Activated T-cell treated with anti-CD3 and anti-CD28 coated beads for 24 hours (primary cell): ENCODE measurements at regions not wholly inside any gene's neighbourhood (a gene's known extent, or its start where the extent isn't known, plus 50 kb on each side); places are given as distances from the start of the nearest gene placed in this dataset.
A peak's percentile ranks its signal among the peaks of the same experiment; 100 is the strongest.

Experiments
- DNase-seq: peaks from one replicate; pipeline ENCODE4 v3.0.0-alpha.2; 2020; ENCODE audit warnings: low read depth

DNA sequence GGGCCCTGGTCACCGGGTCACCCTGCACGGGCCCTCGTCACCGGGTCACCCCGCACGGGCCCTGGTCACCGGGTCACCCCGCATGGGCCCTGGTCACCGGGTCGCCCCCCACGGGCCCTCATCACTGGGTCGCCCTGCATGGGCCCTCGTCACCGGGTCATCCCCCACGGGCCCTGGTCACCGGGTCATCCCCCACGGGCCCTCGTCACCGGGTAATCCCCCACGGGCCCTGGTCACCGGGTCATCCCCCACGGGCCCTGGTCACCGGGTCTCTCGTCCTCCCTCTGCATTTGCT, 77.6 kb downstream of the RIPK4 start:
- no peak for DNase-seq

DNA sequence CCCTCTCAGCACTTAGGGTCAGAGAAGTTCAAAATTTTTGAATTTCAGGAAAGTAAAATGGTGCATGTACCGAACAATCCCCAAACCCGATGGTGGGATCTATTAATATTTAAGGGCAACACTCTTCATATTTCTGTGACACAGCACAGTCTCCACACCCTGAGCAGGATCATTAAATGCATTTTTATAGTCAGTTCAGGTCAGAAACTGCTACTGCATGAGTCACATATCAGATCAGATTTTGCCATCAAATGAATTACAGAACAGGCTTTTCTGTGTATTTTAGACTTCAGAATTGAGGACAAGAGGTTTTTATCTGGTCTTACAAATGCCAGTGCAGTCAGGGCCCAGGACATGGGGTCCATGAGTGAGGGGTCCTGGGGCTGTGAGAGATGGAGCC, 79.2 kb downstream of the RIPK4 start:
- DNase-seq: no peak

DNA sequence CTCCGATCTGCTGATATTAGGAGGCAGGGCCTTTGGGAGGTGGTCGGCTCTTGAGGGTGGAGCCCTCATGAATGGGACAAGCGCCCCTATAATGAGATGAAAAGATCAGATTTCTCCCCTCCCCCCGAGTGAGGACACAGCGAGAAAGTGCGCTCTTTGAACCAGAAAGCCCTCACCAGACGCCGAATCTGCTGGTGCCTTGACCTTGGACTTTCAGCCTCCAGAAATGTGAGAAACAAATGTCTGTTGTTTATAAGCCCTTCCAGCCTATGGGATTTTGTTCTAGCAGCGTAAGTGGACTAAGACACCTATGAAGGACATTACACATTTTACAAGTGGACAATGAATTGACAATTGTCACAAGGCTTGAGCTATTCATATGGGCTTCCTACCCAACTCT, 80.2 kb downstream of the RIPK4 start:
- DNase-seq: no peak

DNA sequence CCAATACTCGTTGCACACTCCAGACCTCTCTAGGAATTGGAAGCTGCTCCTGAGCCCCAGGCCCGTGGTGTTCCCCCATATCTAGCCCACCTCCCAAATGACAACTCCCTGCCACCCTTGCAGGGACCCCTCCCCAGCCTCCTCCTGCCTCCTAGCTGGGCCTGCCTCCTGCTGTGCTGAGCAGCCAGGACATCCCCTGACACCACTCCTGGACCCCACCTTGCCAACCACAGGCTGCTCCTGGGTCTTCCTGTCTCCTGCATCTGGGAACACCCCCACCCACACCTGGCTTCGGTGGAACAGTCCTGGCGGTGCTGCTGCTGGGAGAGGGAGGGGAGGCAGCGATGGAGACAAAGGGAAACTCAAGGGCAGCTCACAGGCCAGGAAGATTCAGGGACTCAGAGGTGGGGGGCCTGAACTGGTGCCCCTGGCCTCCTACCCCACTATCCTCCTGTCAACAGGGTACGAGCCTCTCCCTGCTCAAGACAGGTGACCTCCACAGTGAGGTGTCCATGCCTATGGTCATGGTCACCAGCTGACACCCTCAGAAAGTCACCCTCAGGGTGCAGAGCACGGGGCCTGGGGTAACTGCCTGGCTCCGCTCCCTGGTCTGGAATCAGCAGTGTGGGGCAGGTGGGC, 81.2 kb downstream of the RIPK4 start:
- DNase-seq: no peak

DNA sequence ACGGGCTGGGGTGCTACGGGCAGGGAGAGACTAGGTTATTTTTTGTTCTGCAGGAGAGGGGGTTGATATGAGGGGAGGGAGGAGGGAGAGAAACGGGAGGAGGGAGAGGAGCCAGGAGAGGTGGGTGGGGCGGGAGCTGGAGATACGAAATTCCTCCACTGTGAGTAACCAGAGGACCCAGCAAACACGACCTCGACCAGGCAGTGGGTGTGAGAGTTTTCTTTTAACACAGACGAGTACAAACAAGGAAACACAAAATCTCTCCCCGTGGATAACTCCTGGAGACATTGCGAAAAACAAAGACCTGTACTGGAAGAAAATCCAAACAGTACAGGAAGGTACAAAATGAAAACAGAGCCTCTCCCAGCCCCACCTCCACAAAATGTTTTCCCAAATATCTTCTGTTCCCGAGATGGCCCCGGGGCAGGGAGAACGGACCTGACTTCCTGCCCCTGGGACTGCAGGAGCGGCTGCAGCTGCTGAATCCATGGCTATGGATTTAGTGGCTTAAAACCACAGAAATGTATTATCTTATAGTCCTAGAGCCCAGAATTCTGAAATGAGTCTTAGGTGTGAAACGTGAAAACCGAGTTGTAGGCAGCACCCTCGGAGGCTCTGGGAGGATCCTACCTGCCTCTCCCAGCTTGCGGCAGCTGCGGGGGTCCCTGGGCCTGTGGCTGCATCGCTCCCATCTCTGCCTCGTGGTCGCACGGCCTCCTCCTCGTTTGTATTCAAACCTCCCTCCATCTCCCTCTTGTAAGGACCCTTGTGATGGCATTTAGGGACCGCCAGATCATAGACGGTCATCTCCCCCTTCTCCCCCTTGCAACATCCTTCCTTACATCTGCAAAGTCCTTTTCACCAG, 82.2 kb downstream of the RIPK4 start:
- no peak for DNase-seq

DNA sequence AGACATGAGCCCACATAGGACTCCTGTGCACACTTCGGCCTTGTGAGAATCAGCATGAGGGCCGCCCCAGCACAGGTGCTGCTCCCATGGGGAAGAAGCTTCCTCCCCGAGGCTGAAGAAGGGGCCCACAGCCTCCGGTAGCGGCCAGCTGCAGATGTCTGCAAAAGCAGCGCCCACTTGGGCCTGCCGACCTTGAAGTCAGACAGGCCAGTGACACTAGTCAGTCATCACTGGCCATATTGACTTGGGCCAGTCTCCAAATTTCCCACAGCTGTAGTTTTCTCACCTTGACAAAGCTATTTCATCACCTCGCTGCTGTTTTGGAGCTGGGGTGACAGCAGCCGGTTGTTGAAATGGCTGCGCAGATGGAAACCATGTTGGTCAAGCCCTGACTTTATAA, 83.0 kb downstream of the RIPK4 start:
- no peak for DNase-seq

DNA sequence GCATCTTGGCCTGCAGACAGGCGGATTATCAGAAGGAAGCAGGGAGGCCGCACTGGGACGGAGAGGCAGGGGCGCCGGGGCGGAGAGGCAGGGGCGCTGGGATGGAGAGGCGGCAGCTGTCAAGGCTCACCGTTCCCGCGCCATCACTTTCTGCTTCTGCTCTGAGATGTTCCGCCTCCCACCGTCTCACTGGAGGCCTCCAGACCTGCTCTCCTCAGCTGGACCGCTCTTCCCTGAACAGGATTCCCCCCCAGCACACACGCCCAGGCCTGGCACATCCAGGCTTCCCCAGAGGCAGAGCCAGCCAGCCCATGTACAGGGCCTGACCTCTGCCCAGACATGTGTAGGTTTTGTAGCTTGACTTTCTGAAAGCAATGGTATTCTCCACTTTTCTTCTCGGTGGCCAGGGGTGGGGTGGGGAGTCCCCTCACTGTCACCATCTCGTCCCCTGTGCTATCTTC, 84.1 kb downstream of the RIPK4 start:
- no peak for DNase-seq

DNA sequence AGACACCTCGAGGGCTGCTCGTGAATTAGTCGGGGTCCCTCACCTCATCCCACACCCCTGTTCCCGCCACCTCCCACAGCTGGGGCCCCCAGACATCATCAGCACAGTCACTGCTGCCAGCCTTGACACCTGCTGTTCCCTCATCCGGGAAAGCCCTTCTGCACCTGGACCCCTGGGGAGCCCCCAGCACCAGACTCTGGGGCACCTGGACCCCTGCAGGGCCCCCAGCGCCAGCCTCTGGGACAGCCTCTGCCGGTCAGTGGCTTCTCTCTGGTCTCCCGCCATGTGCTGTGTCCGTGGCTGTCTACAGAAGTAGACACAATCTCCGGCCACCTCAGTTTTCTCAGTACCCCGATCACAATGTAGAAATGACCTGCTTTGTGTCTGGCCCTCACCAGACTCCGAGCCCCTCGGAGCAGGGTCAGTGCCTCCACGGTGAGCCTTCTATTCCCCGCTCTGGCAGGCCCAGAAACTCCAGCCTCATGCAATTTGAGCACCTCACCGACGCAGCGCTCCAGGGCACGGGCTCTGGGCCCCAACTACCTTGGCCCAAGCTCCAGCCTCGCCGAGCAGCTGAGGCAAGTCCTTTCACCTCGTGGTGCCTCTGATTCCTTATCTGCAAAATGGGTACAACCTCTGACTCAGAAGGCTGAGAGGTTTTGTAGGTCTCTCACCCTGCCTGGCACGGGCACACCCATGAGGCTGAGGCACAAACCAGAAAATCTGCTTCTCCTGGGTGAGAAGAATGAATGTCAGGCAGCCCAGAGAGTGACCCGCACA, 84.7 kb downstream of the RIPK4 start:
- DNase-seq: no peak

DNA sequence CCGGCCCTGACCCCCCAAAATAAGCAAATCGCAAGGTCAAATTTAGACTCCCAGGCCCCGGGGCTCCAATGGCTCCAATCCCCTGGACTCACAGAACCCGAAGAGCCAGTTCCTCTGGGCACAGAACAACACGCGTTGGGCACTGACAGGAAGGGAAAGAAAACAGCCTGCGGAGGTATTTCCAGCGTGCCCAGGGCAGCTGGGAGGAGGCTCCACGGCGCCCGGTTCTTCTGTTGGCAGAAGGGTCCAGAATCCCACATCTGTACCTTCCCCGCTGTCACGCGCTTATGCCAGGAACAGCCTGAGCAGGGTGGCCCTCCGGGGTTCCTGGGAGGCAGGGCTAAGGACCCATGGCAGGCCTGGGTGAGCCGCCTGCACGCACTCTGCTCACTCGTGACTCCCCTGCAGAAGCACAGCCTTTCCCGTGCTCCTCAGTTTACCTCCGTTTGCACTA, 85.5 kb downstream of the RIPK4 start:
- DNase-seq: no peak

DNA sequence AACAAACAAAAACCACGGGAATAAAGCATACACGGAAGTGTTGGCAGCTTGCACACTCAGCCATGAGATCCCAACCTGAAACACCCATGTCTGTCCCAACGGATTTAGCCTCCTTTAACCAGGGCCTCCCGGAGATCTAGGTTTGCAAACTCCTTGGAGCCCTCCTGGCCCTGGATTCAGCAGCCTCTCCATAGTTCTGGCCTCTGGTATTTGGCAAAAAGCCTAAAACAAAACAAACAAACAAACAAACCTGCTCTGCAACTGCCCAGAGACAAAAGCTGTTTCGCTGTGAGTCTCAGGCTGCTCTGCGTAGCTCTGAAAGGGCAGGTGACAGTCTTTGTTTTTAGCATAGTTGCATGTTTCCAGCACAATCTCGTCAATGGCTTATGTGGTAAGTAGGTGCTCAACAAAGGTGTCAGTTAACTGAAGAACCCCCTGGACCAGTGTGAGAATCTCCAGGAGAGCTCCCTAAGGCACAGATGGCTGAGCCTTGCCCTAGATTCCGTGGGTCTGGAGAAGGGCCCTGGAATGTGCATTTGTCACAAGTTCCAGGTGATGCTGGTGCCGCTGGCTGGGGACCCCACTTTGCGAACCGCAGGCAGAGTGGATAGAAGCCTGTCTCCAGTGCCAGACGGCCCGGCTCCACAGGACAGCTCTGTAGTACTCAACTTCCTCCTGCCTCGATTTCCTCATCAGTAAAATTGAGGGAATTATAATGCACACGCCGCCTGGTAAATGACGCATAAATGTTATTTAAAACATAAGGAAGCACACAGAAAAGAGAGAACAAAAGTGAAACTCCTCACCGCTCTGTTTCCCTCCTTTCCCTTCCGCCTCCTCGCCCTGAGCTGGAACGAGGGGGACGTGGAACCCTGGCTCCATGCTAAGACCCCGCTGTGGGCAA, 86.2 kb downstream of the RIPK4 start:
- DNase-seq: no peak

DNA sequence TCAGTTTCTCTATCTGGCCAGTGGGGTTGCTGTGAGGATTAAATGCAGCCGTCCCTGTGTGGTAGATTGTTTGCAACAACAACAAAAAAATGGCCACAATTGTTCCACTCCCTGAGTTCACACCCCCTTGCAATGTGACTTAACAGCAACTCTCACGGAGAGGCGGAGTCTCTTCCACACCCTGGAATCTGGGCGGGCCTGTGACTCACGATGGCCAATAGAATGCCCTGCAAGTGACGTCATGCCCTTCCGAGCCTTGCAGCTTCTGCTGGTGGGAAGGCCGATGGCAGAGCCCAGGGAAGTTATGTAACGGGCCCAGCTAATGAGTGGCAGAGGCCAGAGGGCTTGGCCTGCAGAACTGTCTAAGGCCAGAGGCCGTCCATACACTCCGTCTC, 87.9 kb downstream of the RIPK4 start:
- DNase-seq: peak; percentile 4

DNA sequence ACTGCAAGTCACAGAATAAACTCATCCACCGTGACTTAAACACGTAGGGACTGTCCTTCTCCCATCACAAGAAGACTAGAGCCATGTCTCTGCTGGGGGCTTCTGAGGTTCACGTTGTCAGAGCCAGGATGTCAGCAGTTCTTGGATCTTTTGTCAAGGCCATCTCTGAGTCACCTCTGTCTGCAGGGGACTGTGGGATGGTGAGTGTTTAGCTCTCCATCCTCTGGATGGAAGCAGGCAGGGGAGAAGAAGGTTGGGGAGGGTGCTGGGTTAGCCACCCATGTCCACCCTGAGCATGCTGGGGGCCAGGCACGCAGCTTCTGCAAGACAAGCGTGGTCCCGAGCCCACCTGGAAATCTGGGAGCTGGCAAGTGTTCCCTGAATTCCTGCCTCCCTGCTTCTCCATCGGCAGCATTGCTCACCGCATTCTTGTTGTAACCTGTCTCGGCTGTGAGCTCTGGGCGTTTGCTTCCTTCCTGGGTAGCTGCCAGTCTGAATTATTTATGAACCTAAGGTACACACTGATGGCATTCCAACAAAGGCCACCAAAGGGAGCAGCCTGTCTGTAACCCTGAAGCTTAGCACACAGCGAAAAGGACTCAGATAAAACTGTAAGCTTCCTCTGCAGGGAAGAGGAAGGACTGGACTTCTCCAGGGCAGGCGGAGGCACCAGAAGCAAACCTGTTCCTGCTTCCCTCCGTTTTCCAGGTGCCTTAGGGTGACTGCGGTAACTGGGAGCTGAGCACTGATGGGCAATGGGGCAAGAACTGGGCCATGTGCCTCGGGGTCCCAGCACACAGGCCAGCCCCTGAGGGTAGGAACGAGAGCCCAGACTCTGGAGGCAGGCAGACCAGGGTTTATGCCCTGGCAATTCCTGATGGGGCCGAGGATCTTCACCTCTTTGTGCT, 88.6 kb downstream of the RIPK4 start:
- no peak for DNase-seq

DNA sequence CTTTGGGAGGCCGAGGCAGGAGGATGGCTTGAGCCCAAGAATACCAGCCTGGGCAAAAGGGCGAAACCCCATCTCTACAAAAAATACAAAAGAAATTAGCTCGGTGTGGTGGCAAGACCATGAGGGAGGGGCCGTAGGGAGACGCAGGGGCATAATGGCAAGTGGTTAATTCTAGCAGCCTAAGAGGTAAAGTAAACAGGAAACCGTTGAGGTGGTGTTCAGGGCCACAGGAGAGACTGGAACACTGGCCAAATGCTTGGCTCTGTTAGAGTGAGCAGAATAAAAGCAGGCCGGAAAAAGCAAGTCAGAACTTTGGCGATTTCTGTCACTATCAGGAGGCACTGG, 89.2 kb downstream of the RIPK4 start:
- no peak for DNase-seq

DNA sequence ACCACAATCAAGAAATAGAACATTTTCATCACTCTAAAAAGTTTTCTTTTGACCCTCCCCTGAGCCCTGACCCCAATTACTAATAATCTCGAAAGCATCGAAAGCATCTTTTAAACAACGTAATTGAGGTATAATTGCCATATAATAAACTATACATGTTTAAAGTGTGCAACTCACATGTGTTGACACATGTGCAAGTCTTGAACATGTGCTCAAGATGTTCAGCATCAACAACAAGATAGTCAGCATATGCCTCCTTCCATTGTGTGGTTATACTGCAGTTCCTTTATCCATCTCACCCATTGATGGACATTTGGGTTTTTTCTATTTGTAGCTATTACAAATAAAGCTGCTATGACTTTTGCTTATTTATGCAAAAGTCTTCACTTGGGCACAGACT, 90.7 kb downstream of the RIPK4 start:
- no peak for DNase-seq

DNA sequence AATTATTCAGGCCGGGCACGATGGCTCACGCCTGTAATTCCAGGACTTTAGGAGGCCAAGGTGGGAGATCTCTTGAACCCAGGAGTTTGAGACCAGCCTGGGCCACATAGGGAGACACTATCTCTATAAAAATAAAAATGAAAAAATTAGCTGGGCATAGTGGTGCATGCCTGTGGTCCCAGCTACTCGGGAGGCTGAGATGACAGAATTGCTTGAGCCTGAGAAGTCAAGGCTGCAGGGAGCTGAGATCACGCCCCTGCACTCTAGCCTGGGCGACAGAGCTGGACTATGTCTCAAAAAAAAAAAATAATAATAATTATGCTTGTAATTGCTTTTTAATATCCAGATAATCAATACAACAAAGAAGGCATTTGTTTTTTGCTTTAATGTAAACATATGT, 91.3 kb downstream of the RIPK4 start:
- DNase-seq: no peak

DNA sequence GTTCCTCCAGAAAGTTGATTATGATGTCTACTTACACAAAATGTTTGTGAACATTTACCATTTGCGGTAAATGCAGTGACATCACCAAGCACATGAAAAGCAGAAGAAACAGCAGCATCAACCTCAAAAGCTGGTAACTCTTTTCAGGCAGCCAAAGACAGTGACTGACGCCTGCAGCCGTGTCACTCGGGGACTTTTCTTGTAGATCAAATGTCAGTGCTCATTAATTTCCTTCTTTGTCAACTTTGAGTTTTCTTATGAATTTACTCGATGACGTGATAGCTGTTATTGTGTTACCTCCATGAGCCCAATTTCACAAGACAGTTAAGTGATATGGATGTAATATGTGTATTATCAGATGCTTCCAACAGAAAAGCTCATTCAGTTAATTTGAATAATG, 92.5 kb downstream of the RIPK4 start:
- no peak for DNase-seq

DNA sequence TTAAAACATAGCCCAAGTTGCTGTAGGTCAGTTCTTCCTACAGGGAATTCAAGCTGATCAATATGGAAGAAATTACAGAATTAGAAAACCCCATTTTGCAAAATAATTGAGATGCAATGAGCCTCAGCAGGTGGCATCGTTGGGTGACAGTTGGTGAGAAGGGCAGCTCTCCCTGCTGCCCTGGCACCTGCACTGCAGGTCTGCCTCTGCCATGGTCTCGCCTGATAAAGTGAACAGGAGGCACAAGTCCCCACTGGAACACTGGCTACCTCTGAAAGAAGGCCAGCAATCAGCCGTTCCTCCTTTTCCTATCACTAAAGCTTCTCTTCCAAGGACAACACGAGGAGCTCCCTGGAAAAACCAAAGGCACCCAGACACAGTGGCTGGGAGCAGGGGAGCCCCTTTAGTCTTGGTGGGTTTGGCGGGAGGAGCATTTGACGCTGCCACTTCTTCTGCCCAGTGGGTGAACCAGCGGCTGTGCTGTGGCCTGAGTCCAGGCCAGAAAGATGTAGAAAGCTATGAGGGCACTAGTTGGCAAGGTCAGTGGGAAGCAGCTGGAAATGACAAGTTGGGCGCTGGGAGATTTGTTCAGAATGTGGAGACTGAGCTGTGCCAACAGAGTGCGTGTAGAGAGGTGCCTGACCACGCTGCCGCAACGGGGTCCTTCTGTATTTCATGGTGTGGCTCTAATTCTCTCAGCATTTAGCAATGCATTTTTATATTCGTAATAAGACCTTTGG, 93.1 kb downstream of the RIPK4 start:
- DNase-seq: no peak

DNA sequence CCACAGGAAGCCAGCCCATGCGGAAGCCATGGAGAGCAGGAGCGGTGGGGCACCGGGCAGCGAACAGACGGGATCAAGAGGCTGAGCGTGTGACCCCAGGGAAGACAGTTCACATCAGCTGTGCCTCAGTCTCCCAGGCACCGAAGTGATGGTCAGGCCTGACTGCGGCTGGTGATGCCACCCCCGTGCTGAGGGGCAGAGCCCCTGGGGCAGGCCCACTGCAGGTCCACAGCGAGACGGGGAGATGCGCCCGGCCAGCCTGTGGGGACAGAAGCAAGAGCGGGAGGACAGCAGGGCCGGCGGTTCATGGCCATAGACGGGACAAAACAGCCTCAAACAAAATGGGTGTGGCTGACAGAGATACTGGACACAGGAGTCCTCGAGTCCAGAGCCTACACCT, 93.8 kb downstream of the RIPK4 start:
- no peak for DNase-seq

DNA sequence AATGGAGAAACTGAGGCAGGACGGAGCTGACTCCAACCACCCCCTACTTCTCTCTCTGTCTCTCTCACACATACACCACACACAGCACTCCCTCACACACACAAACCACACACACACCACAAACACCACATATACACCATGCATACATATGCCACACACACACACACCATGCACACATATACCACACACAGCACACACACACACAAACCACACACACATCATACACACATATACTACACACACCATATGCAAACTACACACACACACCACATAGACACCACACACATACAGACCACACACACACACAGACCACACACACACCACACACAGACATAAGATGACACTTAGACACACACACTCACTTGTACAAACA, 94.3 kb downstream of the RIPK4 start:
- no peak for DNase-seq

DNA sequence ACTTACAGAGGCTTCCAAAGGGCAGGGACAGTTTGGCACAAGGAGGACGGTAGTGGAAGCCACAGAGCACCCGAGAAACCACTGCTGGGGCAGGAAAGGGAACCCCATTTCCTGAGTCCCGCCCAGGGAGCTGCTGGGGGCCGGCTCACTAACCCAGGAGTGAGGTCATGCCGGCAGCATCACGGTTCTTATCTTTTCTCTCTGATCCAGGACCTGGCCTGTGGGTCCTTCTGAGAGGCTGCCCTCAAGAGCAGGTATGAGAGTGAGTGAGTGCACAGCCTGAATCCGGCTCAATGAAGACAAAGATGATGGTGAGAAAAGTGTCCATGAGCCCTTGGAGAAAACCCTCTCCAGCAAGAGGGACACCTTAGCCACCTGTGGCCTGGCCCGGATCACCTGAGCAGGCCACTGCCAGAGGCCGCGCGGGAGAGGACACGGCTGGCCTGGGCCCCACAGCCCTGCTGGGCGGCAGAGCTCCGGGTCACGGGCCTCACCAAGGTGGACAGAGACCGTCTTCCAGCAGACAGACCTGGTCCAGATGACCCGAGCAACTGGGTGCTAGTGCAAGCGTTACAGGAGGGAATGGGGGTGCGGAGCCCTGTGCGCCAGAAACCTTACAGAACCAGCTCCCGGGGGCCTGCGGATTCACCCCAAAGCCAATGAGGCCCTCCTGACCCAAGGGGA, 94.9 kb downstream of the RIPK4 start:
- no peak for DNase-seq
